ENCODE measurements at regions not wholly inside any gene's neighbourhood (a gene's known extent, or its start where the extent isn't known, plus 50 kb on each side); places are given as distances from the start of the nearest gene placed in this dataset.

- no peak for TF ChIP-seq POLR2A (IDR thresholded peaks at IDR 0.05)
- TF ChIP-seq CTCF (IDR thresholded peaks at IDR 0.05) = no peak
Measured at GRCh38 chr13:105607426-105607825, 928.0 kb downstream of the EFNB2 start.
